GM12878 (cell line): ENCODE measurements at regions not wholly inside any gene's neighbourhood (a gene's known extent, or its start where the extent isn't known, plus 50 kb on each side); places are given as distances from the start of the nearest gene placed in this dataset.

Source experiments
- ATAC-seq: fragments of 200-7000 bp; cut with Tn5 transposase; 3 replicates; pipeline ENCODE4 v1.9.1; 2020; ENCODE audit warnings: mild to moderate bottlenecking, moderate library complexity
- BruUV-seq: library from RNA; stranded (reverse); fragments of 400-500 nt; replicated peaks from 2 replicates; lab custom pipeline; 2021; lab: Mats Ljungman, UMichigan
- CTCF ChIA-PET: fragments of 300-600 bp; sonication (Branson Sonifier 250); formaldehyde crosslinking; extraction: SDS; loops from one replicate; lab custom pipeline; 2021; ENCODE audit warnings: inconsistent platforms; lab: Yijun Ruan, JAX
- POLR2A ChIA-PET: fragments of 350-600 bp; formaldehyde crosslinking; extraction: SDS; loops from one replicate; lab custom pipeline; 2021; ENCODE audit warnings: inconsistent platforms; lab: Charles Lee
- RAD21 ChIA-PET: fragments of 300-600 bp; sonication (Branson Sonifier 250); formaldehyde crosslinking; loops from one replicate; lab custom pipeline; 2023; ENCODE audit warnings: antibody characterized with exemption; ENCODE audit not compliant: unreplicated experiment; lab: Charles Lee
- SMC1A ChIA-PET: fragments of 300-600 bp; sonication (Branson Sonifier 250); formaldehyde crosslinking; loops from one replicate; lab custom pipeline; 2023; ENCODE audit not compliant: unreplicated experiment, uncharacterized antibody; lab: Charles Lee
- DNase-seq: peaks from one replicate; pipeline ENCODE4 v3.0.0-alpha.2; 2011; ENCODE audit warnings: low read depth, low spot score
- FAIRE-seq: peaks from 3 replicates; lab custom pipeline; 2011; peaks lifted over from hg19 to GRCh38; lab: Jason Lieb, UNC
- H2AFZ ChIP-seq: 2 replicates; pipeline ENCODE4 v1.6.0; 2011; ENCODE audit warnings: low read depth, low read length, control low read depth; ENCODE audit not compliant: control insufficient read depth
- H3K27ac ChIP-seq: 2 replicates; pipeline ENCODE4 v1.5.1; 2011; ENCODE audit warnings: control low read depth; ENCODE audit not compliant: control insufficient read depth, insufficient read depth
- H3K27me3 ChIP-seq, 2 experiments: replicated peaks in 1 of 2; 2 replicates each; pipeline versions ENCODE4 v1.6.0 to v1.6.1; 2011; ENCODE audit warnings: low read length in 1 of 2; ENCODE audit not compliant: control insufficient read depth in 2 of 2, insufficient read depth in 2 of 2
- H3K36me3 ChIP-seq, 2 experiments: 2 replicates each; pipeline ENCODE4 v1.5.1; 2011; ENCODE audit warnings: low read length in 1 of 2; ENCODE audit not compliant: control insufficient read depth in 2 of 2, insufficient read depth in 2 of 2
- H3K4me1 ChIP-seq: 2 replicates; pipeline ENCODE4 v1.6.1; 2011; ENCODE audit warnings: mild to moderate bottlenecking, low read length, moderate library complexity, mixed read lengths; ENCODE audit not compliant: control insufficient read depth, insufficient read depth
- H3K4me2 ChIP-seq: 2 replicates; pipeline ENCODE4 v1.6.0; 2011; ENCODE audit warnings: control low read depth; ENCODE audit not compliant: control insufficient read depth, insufficient read depth
- H3K4me3 ChIP-seq: fragments of 200-600 bp; sonication (generic); 2 replicates; pipeline ENCODE4 v1.5.1; 2016
- H3K79me2 ChIP-seq: 2 replicates; pipeline ENCODE4 v1.6.0; 2011; ENCODE audit warnings: low read length; ENCODE audit not compliant: control insufficient read depth, insufficient read depth
- H3K9ac ChIP-seq: 2 replicates; pipeline ENCODE4 v1.8.0; 2011; ENCODE audit warnings: low read length, control low read depth, mixed read lengths; ENCODE audit not compliant: control insufficient read depth, insufficient read depth
- H3K9me3 ChIP-seq: replicated peaks from 3 replicates; pipeline ENCODE4 v1.5.1; 2011; ENCODE audit warnings: mild to moderate bottlenecking, low read length; ENCODE audit not compliant: control insufficient read depth, insufficient read depth
- H4K20me1 ChIP-seq: 2 replicates; pipeline ENCODE4 v1.6.0; 2011; ENCODE audit not compliant: control insufficient read depth, insufficient read depth
- BACH1 ChIP-seq: fragments of 450-650 bp; IDR thresholded peaks from 2 replicates; pipeline ENCODE4 v1.6.1; 2017; ENCODE audit warnings: mild to moderate bottlenecking, borderline replicate concordance
- BHLHE40 ChIP-seq, 2 experiments: fragments of 450-650 bp in 1 of 2; IDR thresholded peaks; 2 replicates each; pipeline ENCODE4 v1.6.1; 2011 to 2017; ENCODE audit warnings: low read depth in 2 of 2, borderline replicate concordance in 1 of 2, improper control_type of control experiment in 1 of 2, low read length in 1 of 2, mild to moderate bottlenecking in 1 of 2
- ESRRA ChIP-seq: IDR thresholded peaks from 2 replicates; pipeline ENCODE4 v1.6.1; 2012; ENCODE audit warnings: mild to moderate bottlenecking, low read length, improper control_type of control experiment
- ETV6 ChIP-seq, 2 experiments: fragments of 450-650 bp in 1 of 2; IDR thresholded peaks in 1 of 2; conservative IDR thresholded peaks in 1 of 2; 2 replicates each; pipeline ENCODE4 v1.6.1; 2014; ENCODE audit warnings: antibody characterized with exemption in 1 of 2, borderline replicate concordance in 1 of 2, low read depth in 1 of 2, mild to moderate bottlenecking in 1 of 2, moderate library complexity in 1 of 2
- NR2F1 ChIP-seq: fragments of 450-650 bp; conservative IDR thresholded peaks from 2 replicates; pipeline ENCODE4 v1.6.1; 2017; ENCODE audit warnings: mild to moderate bottlenecking
- SMAD5 ChIP-seq: IDR thresholded peaks from 2 replicates; pipeline ENCODE4 v1.6.1; 2016; ENCODE audit warnings: antibody characterized with exemption, low read depth
- TCF7 ChIP-seq: IDR thresholded peaks from 2 replicates; pipeline ENCODE4 v1.6.1; 2014; ENCODE audit warnings: antibody characterized with exemption, borderline replicate concordance
- ZNF24 ChIP-seq: fragments of 450-650 bp; IDR thresholded peaks from 2 replicates; pipeline ENCODE4 v1.6.1; 2017; ENCODE audit warnings: antibody characterized with exemption, mild to moderate bottlenecking
- WGBS: methylation state at CpG from one replicate; pipeline ENCODE4 v1.1.6; 2016; ENCODE audit warnings: low lambda C conversion rate; ENCODE audit not compliant: insufficient replicate concordance, insufficient coverage; ENCODE audit errors: missing lambda C conversion rate; 5-methylcytosine and 5-hydroxymethylcytosine counted together
- in situ Hi-C: fragments of 300-500 bp; cut with MboI; formaldehyde crosslinking; loops from 9 replicates; pipeline ENCODE4 v1.14.3; 2018; ENCODE audit warnings: mixed read lengths
- intact Hi-C: fragments of 100-400 bp; cut with micrococcal nuclease; formaldehyde crosslinking; loops from one replicate; pipeline ENCODE4 v1.14.2; 2022; ENCODE audit not compliant: unreplicated experiment
- TF ChIP-seq, protein P1 (sequence below): IDR thresholded peaks from 2 replicates; pipeline ENCODE4 v1.6.1; 2012; ENCODE audit warnings: low read length, inconsistent platforms
- TF ChIP-seq, protein P2 (sequence below): fragments of 450-650 bp; IDR thresholded peaks from 2 replicates; pipeline ENCODE4 v1.6.1; 2017; ENCODE audit warnings: antibody characterized with exemption, mild to moderate bottlenecking, moderate library complexity
- TF ChIP-seq, protein P3 (sequence below): fragments of 450-650 bp; IDR thresholded peaks from 2 replicates; pipeline ENCODE4 v1.6.1; 2017; ENCODE audit warnings: low read depth, mild to moderate bottlenecking, moderate library complexity

DNA sequence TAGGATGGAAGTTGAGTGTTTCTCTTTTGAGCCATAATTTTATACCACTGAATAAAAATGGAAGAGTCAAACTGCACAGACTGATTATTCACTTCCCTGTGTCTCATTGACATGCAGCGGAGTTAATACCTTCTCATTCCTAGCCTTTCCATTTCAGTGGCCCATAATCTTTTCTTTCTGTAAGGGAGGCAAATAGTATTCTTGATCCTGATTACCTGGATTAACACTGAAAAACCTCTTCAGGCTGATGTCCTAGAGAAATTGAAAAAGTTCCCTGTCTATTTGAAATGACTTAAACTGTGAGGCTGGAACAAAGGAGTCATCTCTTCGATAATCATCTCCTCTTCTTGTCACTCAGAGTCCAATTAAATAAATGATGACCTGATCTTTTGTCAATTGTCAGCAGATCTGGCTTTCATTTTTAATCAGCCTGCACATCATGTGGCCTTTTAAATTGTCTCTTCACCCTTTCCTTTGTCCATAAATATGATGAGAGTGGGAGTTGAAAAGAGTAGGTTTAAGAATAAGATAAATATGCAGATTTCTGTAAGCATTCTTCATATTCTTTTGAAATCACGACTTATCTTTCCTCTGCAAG is 713.0 kb downstream of the EPM2A start:
- Histone ChIP-seq H3K36me3 (no peaks in the 10 kb centered on the region), H3K27me3 (no peaks in the 10 kb centered on the region), H2AFZ (no peak overlapping the region), H3K4me2 (no peak overlapping the region), H3K4me1 (no peaks in the 10 kb centered on the region), H4K20me1 (no peaks in the 10 kb centered on the region), H3K79me2 (no peaks in the 10 kb centered on the region), H3K4me3 (no peak overlapping the region), H3K27ac (no peak overlapping the region), H3K9me3 (no peaks in the 10 kb centered on the region), H3K9ac (no peak overlapping the region)
- ChIA-PET RAD21 (no interaction called here), CTCF (no interaction called here), POLR2A (no interaction called here), SMC1A (no interaction called here)
- no peak for TF ChIP-seq NR2F1
- TF ChIP-seq, protein P1, sequence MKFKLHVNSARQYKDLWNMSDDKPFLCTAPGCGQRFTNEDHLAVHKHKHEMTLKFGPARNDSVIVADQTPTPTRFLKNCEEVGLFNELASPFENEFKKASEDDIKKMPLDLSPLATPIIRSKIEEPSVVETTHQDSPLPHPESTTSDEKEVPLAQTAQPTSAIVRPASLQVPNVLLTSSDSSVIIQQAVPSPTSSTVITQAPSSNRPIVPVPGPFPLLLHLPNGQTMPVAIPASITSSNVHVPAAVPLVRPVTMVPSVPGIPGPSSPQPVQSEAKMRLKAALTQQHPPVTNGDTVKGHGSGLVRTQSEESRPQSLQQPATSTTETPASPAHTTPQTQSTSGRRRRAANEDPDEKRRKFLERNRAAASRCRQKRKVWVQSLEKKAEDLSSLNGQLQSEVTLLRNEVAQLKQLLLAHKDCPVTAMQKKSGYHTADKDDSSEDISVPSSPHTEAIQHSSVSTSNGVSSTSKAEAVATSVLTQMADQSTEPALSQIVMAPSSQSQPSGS: no peak
- TF ChIP-seq, protein P2, sequence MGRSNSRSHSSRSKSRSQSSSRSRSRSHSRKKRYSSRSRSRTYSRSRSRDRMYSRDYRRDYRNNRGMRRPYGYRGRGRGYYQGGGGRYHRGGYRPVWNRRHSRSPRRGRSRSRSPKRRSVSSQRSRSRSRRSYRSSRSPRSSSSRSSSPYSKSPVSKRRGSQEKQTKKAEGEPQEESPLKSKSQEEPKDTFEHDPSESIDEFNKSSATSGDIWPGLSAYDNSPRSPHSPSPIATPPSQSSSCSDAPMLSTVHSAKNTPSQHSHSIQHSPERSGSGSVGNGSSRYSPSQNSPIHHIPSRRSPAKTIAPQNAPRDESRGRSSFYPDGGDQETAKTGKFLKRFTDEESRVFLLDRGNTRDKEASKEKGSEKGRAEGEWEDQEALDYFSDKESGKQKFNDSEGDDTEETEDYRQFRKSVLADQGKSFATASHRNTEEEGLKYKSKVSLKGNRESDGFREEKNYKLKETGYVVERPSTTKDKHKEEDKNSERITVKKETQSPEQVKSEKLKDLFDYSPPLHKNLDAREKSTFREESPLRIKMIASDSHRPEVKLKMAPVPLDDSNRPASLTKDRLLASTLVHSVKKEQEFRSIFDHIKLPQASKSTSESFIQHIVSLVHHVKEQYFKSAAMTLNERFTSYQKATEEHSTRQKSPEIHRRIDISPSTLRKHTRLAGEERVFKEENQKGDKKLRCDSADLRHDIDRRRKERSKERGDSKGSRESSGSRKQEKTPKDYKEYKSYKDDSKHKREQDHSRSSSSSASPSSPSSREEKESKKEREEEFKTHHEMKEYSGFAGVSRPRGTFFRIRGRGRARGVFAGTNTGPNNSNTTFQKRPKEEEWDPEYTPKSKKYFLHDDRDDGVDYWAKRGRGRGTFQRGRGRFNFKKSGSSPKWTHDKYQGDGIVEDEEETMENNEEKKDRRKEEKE: no peak
- no peak for TF ChIP-seq SMAD5
- TF ChIP-seq ZNF24: no peak
- TF ChIP-seq ETV6 (conservative IDR thresholded peaks at IDR 0.05 in 1 of 2, IDR thresholded peaks at IDR 0.05 in 1 of 2; ENCODE audit: borderline replicate concordance in 1 of 2, low read depth in 1 of 2): no peak
- TF ChIP-seq ESRRA: no peak
- no peak for TF ChIP-seq BHLHE40 (IDR thresholded peaks at IDR 0.05; ENCODE audit: borderline replicate concordance in 1 of 2, low read depth in 2 of 2, low read length in 1 of 2)
- TF ChIP-seq, protein P3, sequence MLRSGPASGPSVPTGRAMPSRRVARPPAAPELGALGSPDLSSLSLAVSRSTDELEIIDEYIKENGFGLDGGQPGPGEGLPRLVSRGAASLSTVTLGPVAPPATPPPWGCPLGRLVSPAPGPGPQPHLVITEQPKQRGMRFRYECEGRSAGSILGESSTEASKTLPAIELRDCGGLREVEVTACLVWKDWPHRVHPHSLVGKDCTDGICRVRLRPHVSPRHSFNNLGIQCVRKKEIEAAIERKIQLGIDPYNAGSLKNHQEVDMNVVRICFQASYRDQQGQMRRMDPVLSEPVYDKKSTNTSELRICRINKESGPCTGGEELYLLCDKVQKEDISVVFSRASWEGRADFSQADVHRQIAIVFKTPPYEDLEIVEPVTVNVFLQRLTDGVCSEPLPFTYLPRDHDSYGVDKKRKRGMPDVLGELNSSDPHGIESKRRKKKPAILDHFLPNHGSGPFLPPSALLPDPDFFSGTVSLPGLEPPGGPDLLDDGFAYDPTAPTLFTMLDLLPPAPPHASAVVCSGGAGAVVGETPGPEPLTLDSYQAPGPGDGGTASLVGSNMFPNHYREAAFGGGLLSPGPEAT: no peak
- TF ChIP-seq TCF7: no peak
- no peak for TF ChIP-seq BACH1
- no TSS peak for BruUV-seq
- intact Hi-C loops: no loop called here
- no peak for DNase-seq
- 36% methylated on average over 3 of the region's 3 CpGs for WGBS
- no peak for ATAC-seq
- in situ Hi-C loops: no loop called here
- FAIRE-seq: no peak
